NCI-H2227 (cell line): ENCODE measurements at regions not wholly inside any gene's neighbourhood (a gene's known extent, or its start where the extent isn't known, plus 50 kb on each side); places are given as distances from the start of the nearest gene placed in this dataset.

ENCODE experiments used
- DNase-seq: peaks from one replicate; lab custom pipeline; 2025; ENCODE audit not compliant: unreplicated experiment; lab: John Stamatoyannopoulos, UW

GRCh38 chr10:59595593-59595992 is 114.1 kb downstream of the SLC16A9 start:
- DNase-seq, result no peak

GRCh38 chr10:59593768-59594167 is 115.9 kb downstream of the SLC16A9 start:
- DNase-seq, result no peak

- DNase-seq, result no peak
Observed at GRCh38 chr10:59589796-59590195, 119.9 kb downstream of the SLC16A9 start.

- DNase-seq, result no peak
Observed at GRCh38 chr10:59588791-59589190, 120.9 kb downstream of the SLC16A9 start.

GRCh38 chr10:59587756-59588140 is 121.9 kb downstream of the SLC16A9 start:
- no peak for DNase-seq

GRCh38 chr10:59587083-59587755 is 122.4 kb downstream of the SLC16A9 start:
- no peak for DNase-seq

- DNase-seq, result no peak
Observed at GRCh38 chr10:59586407-59586891, 123.2 kb downstream of the SLC16A9 start.

- no peak for DNase-seq
Observed at GRCh38 chr10:59585046-59585700, 124.5 kb downstream of the SLC16A9 start.

GRCh38 chr10:59582780-59583179 is 126.9 kb downstream of the SLC16A9 start:
- DNase-seq, result no peak

- no peak for DNase-seq
Observed at GRCh38 chr10:59582058-59582457, 127.6 kb downstream of the SLC16A9 start.

GRCh38 chr10:59580026-59580863 is 129.4 kb downstream of the SLC16A9 start:
- peak; percentile 10 for DNase-seq

GRCh38 chr10:59578741-59579140 is 130.9 kb downstream of the SLC16A9 start:
- DNase-seq, result no peak

- DNase-seq, result no peak
Observed at GRCh38 chr10:59577984-59578383, 131.7 kb downstream of the SLC16A9 start.

GRCh38 chr10:59575269-59575668 is 134.4 kb downstream of the SLC16A9 start:
- no peak for DNase-seq

GRCh38 chr10:59563531-59563930 is 146.1 kb downstream of the SLC16A9 start:
- DNase-seq, result no peak

GRCh38 chr10:59562126-59562525 is 147.5 kb downstream of the SLC16A9 start:
- no peak for DNase-seq

- DNase-seq, result no peak
Observed at GRCh38 chr10:59561477-59562121, 148.1 kb downstream of the SLC16A9 start.

- no peak for DNase-seq
Observed at GRCh38 chr10:59560990-59561389, 148.7 kb downstream of the SLC16A9 start.

GRCh38 chr10:59560161-59560560 is 149.5 kb downstream of the SLC16A9 start:
- no peak for DNase-seq

- no peak for DNase-seq
Observed at GRCh38 chr10:59558066-59558465, 151.6 kb downstream of the SLC16A9 start.

- DNase-seq, result no peak
Observed at GRCh38 chr10:59557642-59558041, 152.0 kb downstream of the SLC16A9 start.
